GM13977 (cell line): ENCODE measurements at regions not wholly inside any gene's neighbourhood (a gene's known extent, or its start where the extent isn't known, plus 50 kb on each side); places are given as distances from the start of the nearest gene placed in this dataset.

Experiments
- DNase-seq: peaks from one replicate; pipeline ENCODE4 v3.0.0; 2012; ENCODE audit warnings: low spot score
- CTCF ChIP-seq: IDR thresholded peaks from 2 replicates; pipeline ENCODE4 v1.5.1; 2012; ENCODE audit warnings: mild to moderate bottlenecking, control low read depth; ENCODE audit not compliant: insufficient read depth; ENCODE audit errors: extremely low read depth, missing control alignments
- in situ Hi-C: fragments of 300-500 bp; cut with MboI; formaldehyde crosslinking; loops from one replicate; pipeline ENCODE4 v1.12.0; 2022; ENCODE audit warnings: low sequenced_read_pairs, low pct_unique_long_range_greater_than_20kb, mixed read lengths, inconsistent platforms; ENCODE audit not compliant: unreplicated experiment

GRCh38 chr3:99013777-99014315 is 112.4 kb upstream of the DCBLD2 start:
- DNase-seq: no peak
- no peak for TF ChIP-seq CTCF
- in situ Hi-C loops: loop anchor here (25.0 kb wide), 1 partner anchor 748 kb away; no protein-coding TSS in a partner anchor

DNA sequence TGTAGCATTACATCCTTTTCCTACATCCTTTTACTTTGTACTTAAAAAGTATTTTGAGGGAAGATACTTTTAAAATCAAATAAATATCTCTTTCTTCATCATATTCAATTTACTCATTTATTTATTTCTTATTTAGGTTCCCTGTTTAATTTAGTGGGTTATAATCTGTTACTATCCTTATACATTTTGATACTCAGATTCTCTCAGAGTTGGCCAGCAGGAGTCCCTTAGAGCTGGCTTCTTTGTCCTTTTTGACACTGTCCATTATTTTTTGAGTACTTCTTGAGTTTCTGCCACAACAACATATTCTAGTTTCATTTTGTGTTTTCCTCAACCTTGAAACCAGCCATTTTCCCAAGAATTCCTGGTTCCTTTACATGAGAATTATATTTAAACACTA is 111.6 kb upstream of the DCBLD2 start:
- no peak for TF ChIP-seq CTCF
- in situ Hi-C loops: loop anchor here (25.0 kb wide), 1 partner anchor 749 kb away; no protein-coding TSS in a partner anchor
- DNase-seq: no peak

GRCh38 chr3:99012051-99012450 is 110.6 kb upstream of the DCBLD2 start:
- TF ChIP-seq CTCF: no peak
- DNase-seq: peak; percentile 36
- in situ Hi-C loops: loop anchor here (25.0 kb wide), 1 partner anchor 750 kb away; no protein-coding TSS in a partner anchor

DNA sequence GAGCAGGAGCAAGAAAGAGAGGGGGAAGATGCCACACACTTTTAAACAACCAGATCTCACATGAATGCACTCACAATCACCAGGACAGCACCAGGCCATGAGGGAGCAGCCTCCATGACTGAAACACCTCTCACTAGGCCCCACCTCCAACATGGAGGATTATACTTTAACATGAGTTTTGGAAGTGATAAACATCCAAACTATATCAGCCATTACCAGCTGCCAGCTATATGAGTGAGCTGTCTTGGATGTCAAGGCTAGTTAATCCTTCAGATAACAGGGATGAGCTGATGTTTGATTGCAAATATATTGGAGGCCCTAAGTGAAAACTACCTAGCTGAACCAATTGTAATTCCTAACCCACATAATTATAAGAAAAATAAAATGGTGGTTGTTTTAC is 108.4 kb upstream of the DCBLD2 start:
- in situ Hi-C loops: loop anchor here (25.0 kb wide), 1 partner anchor 752 kb away; no protein-coding TSS in a partner anchor
- no peak for TF ChIP-seq CTCF
- DNase-seq: no peak

- TF ChIP-seq CTCF: no peak
- no peak for DNase-seq
- in situ Hi-C loops: loop anchor here (25.0 kb wide), 1 partner anchor 756 kb away; no protein-coding TSS in a partner anchor
Observed at GRCh38 chr3:99006686-99007085, 105.2 kb upstream of the DCBLD2 start.

DNA sequence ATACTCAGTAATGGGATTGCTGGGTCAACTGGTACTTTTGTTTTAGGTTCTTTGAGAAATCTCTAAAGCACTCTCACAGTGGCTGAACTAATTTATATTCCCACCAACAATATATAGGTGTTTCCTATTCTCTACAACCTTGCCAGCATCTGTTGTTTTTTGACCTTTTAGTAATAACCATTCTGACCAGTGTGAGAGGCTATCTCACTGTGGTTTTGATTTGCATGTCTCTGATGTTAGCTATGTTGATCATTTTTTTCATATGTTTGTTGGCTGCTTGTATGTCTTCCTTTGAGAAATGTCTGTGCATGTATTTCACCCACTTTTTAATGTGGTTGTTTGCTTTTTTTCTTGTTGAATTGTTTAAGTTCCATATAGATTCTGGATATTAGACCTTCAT is 98.2 kb upstream of the DCBLD2 start:
- TF ChIP-seq CTCF: no peak
- no peak for DNase-seq
- in situ Hi-C loops: loop anchor here (10.0 to 25.0 kb wide), 4 partner anchors 185 to 962 kb away; partner anchors contain the start of gene GABRR3
